ENCODE measurements at regions not wholly inside any gene's neighbourhood (a gene's known extent, or its start where the extent isn't known, plus 50 kb on each side); places are given as distances from the start of the nearest gene placed in this dataset.

GRCh38 chr6:147941143-147941542 lies 401.5 kb upstream of the SASH1 start:
- H3K27ac Mint-ChIP-seq: no peak overlapping the region
- WGBS, 2 experiments (ENCODE audit: insufficient coverage in 1 of 2, insufficient read length in 1 of 2): 60 to 74% methylated on average over 3 to 4 of the region's 4 CpGs
- H3K4me1 Mint-ChIP-seq: peaks cover 8% of the 10 kb centered on the region
- H3K9me3 Mint-ChIP-seq: peaks cover 24% of the 10 kb centered on the region
- no peaks in the 10 kb centered on the region for H3K27me3 ChIP-seq (ENCODE audit: control insufficient read depth, insufficient read depth, low read length, poor library complexity, severe bottlenecking)
- H3K36me3 Mint-ChIP-seq (ENCODE audit: low read depth): peaks cover 18% of the 10 kb centered on the region
- TF ChIP-seq CTCF (conservative IDR thresholded peaks at IDR 0.05): no peak
- H3K4me1 ChIP-seq (ENCODE audit: control insufficient read depth, insufficient read depth, low read length): peaks cover 6% of the 10 kb centered on the region
- H3K27ac ChIP-seq (ENCODE audit: low read depth, low read length): no peak overlapping the region
- H3K4me3 ChIP-seq (ENCODE audit: low read length): no peak overlapping the region
- H3K4me3 Mint-ChIP-seq: no peak overlapping the region
- no peak for DNase-seq
- no peaks in the 10 kb centered on the region for H3K27me3 Mint-ChIP-seq (ENCODE audit: insufficient read depth)
- peaks cover 20% of the 10 kb centered on the region for H3K9me3 ChIP-seq (ENCODE audit: control insufficient read depth, low read length)
- H3K36me3 ChIP-seq (ENCODE audit: control insufficient read depth, insufficient read depth, low read length): no peaks in the 10 kb centered on the region
- no peak overlapping the region for H3K9ac ChIP-seq (ENCODE audit: extremely low read depth, low read length, poor library complexity, severe bottlenecking)

GRCh38 chr6:147942363-147942762 lies 400.3 kb upstream of the SASH1 start:
- WGBS, 2 experiments (ENCODE audit: insufficient coverage in 1 of 2, insufficient read length in 1 of 2): 61 to 86% methylated on average over 2 to 3 of the region's 3 CpGs
- H3K9me3 Mint-ChIP-seq: peaks cover 24% of the 10 kb centered on the region
- H3K4me1 Mint-ChIP-seq: peaks cover 5% of the 10 kb centered on the region
- DNase-seq: no peak
- H3K27me3 Mint-ChIP-seq (ENCODE audit: insufficient read depth): no peaks in the 10 kb centered on the region
- TF ChIP-seq CTCF (conservative IDR thresholded peaks at IDR 0.05): no peak
- Histone ChIP-seq H3K9me3 (ENCODE audit: control insufficient read depth, low read length) (peaks cover 20% of the 10 kb centered on the region), H3K36me3 (ENCODE audit: control insufficient read depth, insufficient read depth, low read length) (no peaks in the 10 kb centered on the region), H3K4me3 (ENCODE audit: low read length) (no peak overlapping the region), H3K9ac (ENCODE audit: extremely low read depth, low read length, poor library complexity, severe bottlenecking) (no peak overlapping the region), H3K4me1 (ENCODE audit: control insufficient read depth, insufficient read depth, low read length) (peaks cover 2% of the 10 kb centered on the region), H3K27ac (ENCODE audit: low read depth, low read length) (peak overlapping the region; percentile 36), H3K27me3 (ENCODE audit: control insufficient read depth, insufficient read depth, low read length, poor library complexity, severe bottlenecking) (no peaks in the 10 kb centered on the region)
- peaks cover 18% of the 10 kb centered on the region for H3K36me3 Mint-ChIP-seq (ENCODE audit: low read depth)
- no peak overlapping the region for H3K27ac Mint-ChIP-seq
- H3K4me3 Mint-ChIP-seq: no peak overlapping the region

- H3K27me3 ChIP-seq (ENCODE audit: control insufficient read depth, insufficient read depth, low read length, poor library complexity, severe bottlenecking): no peaks in the 10 kb centered on the region
- Mint-ChIP-seq H3K36me3 (ENCODE audit: low read depth) (peaks cover 18% of the 10 kb centered on the region), H3K4me1 (peaks cover 11% of the 10 kb centered on the region), H3K4me3 (no peak overlapping the region), H3K27ac (no peak overlapping the region), H3K27me3 (ENCODE audit: insufficient read depth) (no peaks in the 10 kb centered on the region), H3K9me3 (peaks cover 24% of the 10 kb centered on the region)
- H3K4me3 ChIP-seq (ENCODE audit: low read length): no peak overlapping the region
- peaks cover 20% of the 10 kb centered on the region for H3K9me3 ChIP-seq (ENCODE audit: control insufficient read depth, low read length)
- H3K27ac ChIP-seq (ENCODE audit: low read depth, low read length): no peak overlapping the region
- no peak for TF ChIP-seq CTCF (conservative IDR thresholded peaks at IDR 0.05)
- H3K36me3 ChIP-seq (ENCODE audit: control insufficient read depth, insufficient read depth, low read length): no peaks in the 10 kb centered on the region
- WGBS, 2 experiments (ENCODE audit: insufficient coverage in 1 of 2, insufficient read length in 1 of 2): 90 to 100% methylated on average over 2 to 5 of the region's 5 CpGs
- H3K4me1 ChIP-seq (ENCODE audit: control insufficient read depth, insufficient read depth, low read length): no peaks in the 10 kb centered on the region
- DNase-seq: no peak
- no peak overlapping the region for H3K9ac ChIP-seq (ENCODE audit: extremely low read depth, low read length, poor library complexity, severe bottlenecking)
These were observed 398.5 kb upstream of the SASH1 start for GRCh38 chr6:147944122-147944521.

Measured in endodermal cell (in vitro differentiated cells).